ENCODE measurements at regions not wholly inside any gene's neighbourhood (a gene's known extent, or its start where the extent isn't known, plus 50 kb on each side); places are given as distances from the start of the nearest gene placed in this dataset.
"Not testable (repeated sequence)": the region's sequence is repeated elsewhere in the genome, so short reads cannot be mapped to it uniquely, and the experiment has no call there.

- no peak overlapping the region for H3K27ac ChIP-seq (ENCODE audit: low read depth, low read length)
Observed at GRCh38 chr6:137933696-137934095, 66.6 kb downstream of the TNFAIP3 start.

GRCh38 chr6:137936798-137937197 lies 69.7 kb downstream of the TNFAIP3 start:
- Histone ChIP-seq H3K27ac (ENCODE audit: low read depth, low read length) (no peak overlapping the region), H3K4me3 (ENCODE audit: low read depth in 1 of 2, low read length in 2 of 2) (no peak overlapping the region), H3K36me3 (ENCODE audit: control insufficient read depth in 1 of 2, insufficient read depth in 2 of 2, low read length in 2 of 2) (no peaks in the 10 kb centered on the region), H3K9ac (ENCODE audit: low read depth in 1 of 2, low read length in 2 of 2) (no peak overlapping the region), H3K9me3 (ENCODE audit: control insufficient read depth in 1 of 2, low read length in 2 of 2) (no peaks in the 10 kb centered on the region), H3K27me3 (ENCODE audit: control insufficient read depth in 1 of 2, insufficient read depth in 2 of 2, low read length in 2 of 2) (no peaks in the 10 kb centered on the region), H3K4me1 (ENCODE audit: control insufficient read depth in 1 of 2, insufficient read depth in 2 of 2, low read length in 2 of 2) (no peaks in the 10 kb centered on the region)

More at GRCh38 chr6:137933696-137934095, 66.6 kb downstream of the TNFAIP3 start:
- Histone ChIP-seq H3K9ac (ENCODE audit: low read depth in 1 of 2, low read length in 2 of 2) (no peak overlapping the region), H3K4me3 (ENCODE audit: low read depth in 1 of 2, low read length in 2 of 2) (no peak overlapping the region), H3K36me3 (ENCODE audit: control insufficient read depth in 1 of 2, insufficient read depth in 2 of 2, low read length in 2 of 2) (no peaks in the 10 kb centered on the region), H3K4me1 (ENCODE audit: control insufficient read depth in 1 of 2, insufficient read depth in 2 of 2, low read length in 2 of 2) (no peaks in the 10 kb centered on the region), H3K9me3 (ENCODE audit: control insufficient read depth in 1 of 2, low read length in 2 of 2) (no peaks in the 10 kb centered on the region), H3K27me3 (ENCODE audit: control insufficient read depth in 1 of 2, insufficient read depth in 2 of 2, low read length in 2 of 2) (no peaks in the 10 kb centered on the region)

- Histone ChIP-seq H3K27me3 (ENCODE audit: control insufficient read depth in 1 of 2, insufficient read depth in 2 of 2, low read length in 2 of 2) (no peaks in the 10 kb centered on the region), H3K4me1 (ENCODE audit: control insufficient read depth in 1 of 2, insufficient read depth in 2 of 2, low read length in 2 of 2) (no peaks in the 10 kb centered on the region), H3K4me3 (ENCODE audit: low read depth in 1 of 2, low read length in 2 of 2) (no peak overlapping the region), H3K9ac (ENCODE audit: low read depth in 1 of 2, low read length in 2 of 2) (no peak overlapping the region), H3K27ac (ENCODE audit: low read depth, low read length) (no peak overlapping the region), H3K9me3 (ENCODE audit: control insufficient read depth in 1 of 2, low read length in 2 of 2) (no peaks in the 10 kb centered on the region), H3K36me3 (ENCODE audit: control insufficient read depth in 1 of 2, insufficient read depth in 2 of 2, low read length in 2 of 2) (no peaks in the 10 kb centered on the region)
Observed at GRCh38 chr6:137937834-137938233, 70.8 kb downstream of the TNFAIP3 start.

- H3K9ac ChIP-seq (ENCODE audit: low read depth in 1 of 2, low read length in 2 of 2): no peak overlapping the region
- no peak overlapping the region for H3K27ac ChIP-seq (ENCODE audit: low read depth, low read length)
- H3K27me3 ChIP-seq (ENCODE audit: control insufficient read depth in 1 of 2, insufficient read depth in 2 of 2, low read length in 2 of 2): no peaks in the 10 kb centered on the region
- H3K9me3 ChIP-seq (ENCODE audit: control insufficient read depth in 1 of 2, low read length in 2 of 2): no peaks in the 10 kb centered on the region
- no peak overlapping the region for H3K4me3 ChIP-seq (ENCODE audit: low read depth in 1 of 2, low read length in 2 of 2)
- no peaks in the 10 kb centered on the region for H3K4me1 ChIP-seq (ENCODE audit: control insufficient read depth in 1 of 2, insufficient read depth in 2 of 2, low read length in 2 of 2)
- no peaks in the 10 kb centered on the region for H3K36me3 ChIP-seq (ENCODE audit: control insufficient read depth in 1 of 2, insufficient read depth in 2 of 2, low read length in 2 of 2)
Observed at GRCh38 chr6:137938770-137939379, 71.8 kb downstream of the TNFAIP3 start.

GRCh38 chr6:137941995-137942394 lies 74.9 kb downstream of the TNFAIP3 start:
- H3K36me3 ChIP-seq (ENCODE audit: control insufficient read depth in 1 of 2, insufficient read depth in 2 of 2, low read length in 2 of 2): no peaks in the 10 kb centered on the region
- no peaks in the 10 kb centered on the region for H3K9me3 ChIP-seq (ENCODE audit: control insufficient read depth in 1 of 2, low read length in 2 of 2)
- H3K4me1 ChIP-seq (ENCODE audit: control insufficient read depth in 1 of 2, insufficient read depth in 2 of 2, low read length in 2 of 2): no peaks in the 10 kb centered on the region
- no peaks in the 10 kb centered on the region for H3K27me3 ChIP-seq (ENCODE audit: control insufficient read depth in 1 of 2, insufficient read depth in 2 of 2, low read length in 2 of 2)
- H3K27ac ChIP-seq (ENCODE audit: low read depth, low read length): no peak overlapping the region
- H3K4me3 ChIP-seq (ENCODE audit: low read depth in 1 of 2, low read length in 2 of 2): no peak overlapping the region
- H3K9ac ChIP-seq (ENCODE audit: low read depth in 1 of 2, low read length in 2 of 2): no peak overlapping the region

GRCh38 chr6:137942736-137943135 lies 75.7 kb downstream of the TNFAIP3 start:
- Histone ChIP-seq H3K27ac (ENCODE audit: low read depth, low read length) (no peak overlapping the region), H3K27me3 (ENCODE audit: control insufficient read depth in 1 of 2, insufficient read depth in 2 of 2, low read length in 2 of 2) (no peaks in the 10 kb centered on the region), H3K9me3 (ENCODE audit: control insufficient read depth in 1 of 2, low read length in 2 of 2) (no peaks in the 10 kb centered on the region), H3K4me3 (ENCODE audit: low read depth in 1 of 2, low read length in 2 of 2) (no peak overlapping the region), H3K36me3 (ENCODE audit: control insufficient read depth in 1 of 2, insufficient read depth in 2 of 2, low read length in 2 of 2) (no peaks in the 10 kb centered on the region), H3K4me1 (ENCODE audit: control insufficient read depth in 1 of 2, insufficient read depth in 2 of 2, low read length in 2 of 2) (no peaks in the 10 kb centered on the region), H3K9ac (ENCODE audit: low read depth in 1 of 2, low read length in 2 of 2) (no peak overlapping the region)

- not testable (repeated sequence) for H3K9me3 ChIP-seq (ENCODE audit: control insufficient read depth in 1 of 2, low read length in 2 of 2); H3K4me3 ChIP-seq (ENCODE audit: low read depth in 1 of 2, low read length in 2 of 2); H3K9ac ChIP-seq (ENCODE audit: low read depth in 1 of 2, low read length in 2 of 2); H3K27me3 ChIP-seq (ENCODE audit: control insufficient read depth in 1 of 2, insufficient read depth in 2 of 2, low read length in 2 of 2); H3K36me3 ChIP-seq (ENCODE audit: control insufficient read depth in 1 of 2, insufficient read depth in 2 of 2, low read length in 2 of 2); H3K27ac ChIP-seq (ENCODE audit: low read depth, low read length); H3K4me1 ChIP-seq (ENCODE audit: control insufficient read depth in 1 of 2, insufficient read depth in 2 of 2, low read length in 2 of 2)
Observed at GRCh38 chr6:137944381-137944780, 77.3 kb downstream of the TNFAIP3 start.

- H3K27me3 ChIP-seq (ENCODE audit: control insufficient read depth in 1 of 2, insufficient read depth in 2 of 2, low read length in 2 of 2): no peaks in the 10 kb centered on the region
- no peaks in the 10 kb centered on the region for H3K4me1 ChIP-seq (ENCODE audit: control insufficient read depth in 1 of 2, insufficient read depth in 2 of 2, low read length in 2 of 2)
- H3K9me3 ChIP-seq (ENCODE audit: control insufficient read depth in 1 of 2, low read length in 2 of 2): no peaks in the 10 kb centered on the region
- no peak overlapping the region for H3K4me3 ChIP-seq (ENCODE audit: low read depth in 1 of 2, low read length in 2 of 2)
- H3K36me3 ChIP-seq (ENCODE audit: control insufficient read depth in 1 of 2, insufficient read depth in 2 of 2, low read length in 2 of 2): no peaks in the 10 kb centered on the region
- no peak overlapping the region for H3K9ac ChIP-seq (ENCODE audit: low read depth in 1 of 2, low read length in 2 of 2)
- H3K27ac ChIP-seq (ENCODE audit: low read depth, low read length): no peak overlapping the region
Observed at GRCh38 chr6:137944793-137945498, 77.9 kb downstream of the TNFAIP3 start.

GRCh38 chr6:137949686-137950390 lies 82.8 kb downstream of the TNFAIP3 start:
- Histone ChIP-seq H3K27me3 (ENCODE audit: control insufficient read depth in 1 of 2, insufficient read depth in 2 of 2, low read length in 2 of 2) (no peaks in the 10 kb centered on the region), H3K9me3 (ENCODE audit: control insufficient read depth in 1 of 2, low read length in 2 of 2) (no peaks in the 10 kb centered on the region), H3K4me3 (ENCODE audit: low read depth in 1 of 2, low read length in 2 of 2) (no peak overlapping the region), H3K4me1 (ENCODE audit: control insufficient read depth in 1 of 2, insufficient read depth in 2 of 2, low read length in 2 of 2) (peaks cover 0 to 5% of the 10 kb centered on the region in 2 donors), H3K36me3 (ENCODE audit: control insufficient read depth in 1 of 2, insufficient read depth in 2 of 2, low read length in 2 of 2) (no peaks in the 10 kb centered on the region), H3K9ac (ENCODE audit: low read depth in 1 of 2, low read length in 2 of 2) (no peak overlapping the region), H3K27ac (ENCODE audit: low read depth, low read length) (no peak overlapping the region)

GRCh38 chr6:137950581-137950980 lies 83.5 kb downstream of the TNFAIP3 start:
- Histone ChIP-seq H3K27me3 (ENCODE audit: control insufficient read depth in 1 of 2, insufficient read depth in 2 of 2, low read length in 2 of 2) (no peaks in the 10 kb centered on the region), H3K9ac (ENCODE audit: low read depth in 1 of 2, low read length in 2 of 2) (no peak overlapping the region), H3K36me3 (ENCODE audit: control insufficient read depth in 1 of 2, insufficient read depth in 2 of 2, low read length in 2 of 2) (no peaks in the 10 kb centered on the region), H3K4me3 (ENCODE audit: low read depth in 1 of 2, low read length in 2 of 2) (no peak overlapping the region), H3K9me3 (ENCODE audit: control insufficient read depth in 1 of 2, low read length in 2 of 2) (no peaks in the 10 kb centered on the region), H3K27ac (ENCODE audit: low read depth, low read length) (no peak overlapping the region), H3K4me1 (ENCODE audit: control insufficient read depth in 1 of 2, insufficient read depth in 2 of 2, low read length in 2 of 2) (peaks cover 0 to 5% of the 10 kb centered on the region in 2 donors)
